ENCODE measurements at regions not wholly inside any gene's neighbourhood (a gene's known extent, or its start where the extent isn't known, plus 50 kb on each side); places are given as distances from the start of the nearest gene placed in this dataset.

- TF ChIP-seq CTCF (IDR thresholded peaks at IDR 0.05), result no peak
- TF ChIP-seq POLR2A (IDR thresholded peaks at IDR 0.05), result no peak
- TF ChIP-seq POLR2AphosphoS5 (IDR thresholded peaks at IDR 0.05), result no peak
- Histone ChIP-seq H3K9me3 (no peaks in the 10 kb centered on the region), H3K27me3 (replicated peaks; ENCODE audit: insufficient read depth) (no peaks in the 10 kb centered on the region), H3K4me3 (no peak overlapping the region), H3K27ac (no peak overlapping the region), H3K36me3 (no peaks in the 10 kb centered on the region), H3K4me1 (replicated peaks) (no peaks in the 10 kb centered on the region)
- intact Hi-C loops (cut with DNase I), result no loop called here
- 99% methylated on average over 35 of the region's 35 CpGs for WGBS
- DNase-seq (ENCODE audit: low spot score), result no peak
Observed at GRCh38 chr18:60010984-60011383, 111.2 kb downstream of the PMAIP1 start.

- WGBS, result 96% methylated on average over 23 of the region's 23 CpGs
- no peaks in the 10 kb centered on the region for H3K4me1 ChIP-seq (replicated peaks)
- no peak overlapping the region for H3K27ac ChIP-seq
- H3K9me3 ChIP-seq, result no peaks in the 10 kb centered on the region
- no peak for TF ChIP-seq POLR2AphosphoS5 (IDR thresholded peaks at IDR 0.05)
- no peak for TF ChIP-seq POLR2A (IDR thresholded peaks at IDR 0.05)
- no peak for TF ChIP-seq CTCF (IDR thresholded peaks at IDR 0.05)
- H3K36me3 ChIP-seq, result no peaks in the 10 kb centered on the region
- intact Hi-C loops (cut with DNase I), result no loop called here
- no peaks in the 10 kb centered on the region for H3K27me3 ChIP-seq (replicated peaks; ENCODE audit: insufficient read depth)
- no peak for DNase-seq (ENCODE audit: low spot score)
- H3K4me3 ChIP-seq, result no peak overlapping the region
Observed at GRCh38 chr18:60010513-60010912, 110.7 kb downstream of the PMAIP1 start.

- TF ChIP-seq POLR2A (IDR thresholded peaks at IDR 0.05) (no peak), CTCF (IDR thresholded peaks at IDR 0.05) (no peak), POLR2AphosphoS5 (IDR thresholded peaks at IDR 0.05) (no peak)
- no peak for DNase-seq (ENCODE audit: low spot score)
- H3K27ac ChIP-seq, result no peak overlapping the region
- WGBS, result 61% methylated on average over 2 of the region's 2 CpGs
- H3K4me3 ChIP-seq, result no peak overlapping the region
- no peaks in the 10 kb centered on the region for H3K27me3 ChIP-seq (replicated peaks; ENCODE audit: insufficient read depth)
- H3K36me3 ChIP-seq, result no peaks in the 10 kb centered on the region
- no peaks in the 10 kb centered on the region for H3K9me3 ChIP-seq
- intact Hi-C loops (cut with DNase I), result no loop called here
- no peaks in the 10 kb centered on the region for H3K4me1 ChIP-seq (replicated peaks)
Observed at GRCh38 chr18:60007661-60008060, 107.9 kb downstream of the PMAIP1 start.

GRCh38 chr18:60003610-60004185 lies 103.9 kb downstream of the PMAIP1 start:
- intact Hi-C loops (cut with DNase I), result no loop called here
- Histone ChIP-seq H3K27ac (no peak overlapping the region), H3K27me3 (replicated peaks; ENCODE audit: insufficient read depth) (no peaks in the 10 kb centered on the region), H3K4me3 (no peak overlapping the region), H3K9me3 (no peaks in the 10 kb centered on the region), H3K4me1 (replicated peaks) (no peaks in the 10 kb centered on the region), H3K36me3 (no peaks in the 10 kb centered on the region)
- no peak for DNase-seq (ENCODE audit: low spot score)
- 93% methylated on average over 16 of the region's 16 CpGs for WGBS
- no peak for TF ChIP-seq CTCF (IDR thresholded peaks at IDR 0.05)
- TF ChIP-seq POLR2A (IDR thresholded peaks at IDR 0.05), result no peak
- TF ChIP-seq POLR2AphosphoS5 (IDR thresholded peaks at IDR 0.05), result no peak

- 16% methylated on average over 5 of the region's 5 CpGs for WGBS
- H3K27ac ChIP-seq, result no peak overlapping the region
- no peaks in the 10 kb centered on the region for H3K9me3 ChIP-seq
- DNase-seq (ENCODE audit: low spot score), result no peak
- intact Hi-C loops (cut with DNase I), result no loop called here
- no peaks in the 10 kb centered on the region for H3K27me3 ChIP-seq (replicated peaks; ENCODE audit: insufficient read depth)
- peak; percentile 13 to 56 (median 30) for TF ChIP-seq CTCF (IDR thresholded peaks at IDR 0.05)
- TF ChIP-seq POLR2A (IDR thresholded peaks at IDR 0.05), result no peak
- TF ChIP-seq POLR2AphosphoS5 (IDR thresholded peaks at IDR 0.05), result no peak
- H3K4me3 ChIP-seq, result no peak overlapping the region
- H3K4me1 ChIP-seq (replicated peaks), result no peaks in the 10 kb centered on the region
- H3K36me3 ChIP-seq, result no peaks in the 10 kb centered on the region
Observed at GRCh38 chr18:59996370-59996966, 96.7 kb downstream of the PMAIP1 start.

All from prostate gland (tissue), 2 donors.